Right lobe of liver (tissue), 4 donors: ENCODE measurements at regions not wholly inside any gene's neighbourhood (a gene's known extent, or its start where the extent isn't known, plus 50 kb on each side); places are given as distances from the start of the nearest gene placed in this dataset.
"Not testable (repeated sequence)": the region's sequence is repeated elsewhere in the genome, so short reads cannot be mapped to it uniquely, and the experiment has no call there.

ENCODE experiments used
- POLR2A ChIP-seq: fragments of 450-650 bp; IDR thresholded peaks from one replicate; pipeline ENCODE4 v1.6.1; 2017; ENCODE audit warnings: antibody characterized with exemption, mild to moderate bottlenecking
- TF ChIP-seq, protein P1 (sequence below), 4 donors: fragments of 200-600 bp in 3 of 4; fragments of 450-650 bp in 1 of 4; IDR thresholded peaks; one replicate each; pipeline versions ENCODE4 v1.5.1 to v1.8.0; 2016 to 2022; ENCODE audit warnings: antibody characterized with exemption in 4 of 4, mild to moderate bottlenecking in 2 of 4
- donor health status: DM: no; HTN: no; CAD: no.
- donor health status: DM: no; HTN: no; CAD: no.
- donor health status: DM: no; HTN: yes; CAD: no.

DNA sequence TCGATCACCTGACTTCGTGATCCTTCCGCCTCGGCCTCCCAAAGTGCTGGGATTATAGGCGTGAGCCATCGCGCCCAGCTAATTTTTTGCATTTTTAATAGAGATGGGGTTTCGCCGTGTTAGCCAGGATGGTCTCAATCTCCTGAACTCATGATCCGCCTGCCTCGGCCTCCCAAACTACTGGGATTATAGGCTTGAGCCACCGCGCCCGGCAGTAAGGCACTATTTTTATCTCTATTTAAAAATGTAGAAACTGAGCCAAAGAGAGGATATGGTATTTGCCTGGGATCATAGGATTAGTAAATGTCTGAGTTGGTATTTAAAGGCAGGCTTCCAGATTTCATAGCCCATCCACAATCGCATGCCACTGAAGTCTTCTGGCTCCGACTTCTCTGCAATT is 96.6 kb upstream of the ZNG1F start:
- TF ChIP-seq, protein P1, sequence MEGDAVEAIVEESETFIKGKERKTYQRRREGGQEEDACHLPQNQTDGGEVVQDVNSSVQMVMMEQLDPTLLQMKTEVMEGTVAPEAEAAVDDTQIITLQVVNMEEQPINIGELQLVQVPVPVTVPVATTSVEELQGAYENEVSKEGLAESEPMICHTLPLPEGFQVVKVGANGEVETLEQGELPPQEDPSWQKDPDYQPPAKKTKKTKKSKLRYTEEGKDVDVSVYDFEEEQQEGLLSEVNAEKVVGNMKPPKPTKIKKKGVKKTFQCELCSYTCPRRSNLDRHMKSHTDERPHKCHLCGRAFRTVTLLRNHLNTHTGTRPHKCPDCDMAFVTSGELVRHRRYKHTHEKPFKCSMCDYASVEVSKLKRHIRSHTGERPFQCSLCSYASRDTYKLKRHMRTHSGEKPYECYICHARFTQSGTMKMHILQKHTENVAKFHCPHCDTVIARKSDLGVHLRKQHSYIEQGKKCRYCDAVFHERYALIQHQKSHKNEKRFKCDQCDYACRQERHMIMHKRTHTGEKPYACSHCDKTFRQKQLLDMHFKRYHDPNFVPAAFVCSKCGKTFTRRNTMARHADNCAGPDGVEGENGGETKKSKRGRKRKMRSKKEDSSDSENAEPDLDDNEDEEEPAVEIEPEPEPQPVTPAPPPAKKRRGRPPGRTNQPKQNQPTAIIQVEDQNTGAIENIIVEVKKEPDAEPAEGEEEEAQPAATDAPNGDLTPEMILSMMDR (IDR thresholded peaks at IDR 0.05): not testable (repeated sequence)
- not testable (repeated sequence) for TF ChIP-seq POLR2A
